T-helper 2 cell treated with Interferon-gamma antibody and Interleukin-4, amounts not matched to agents 5 μg/mL and 100 μg/mL, for 36 hours (primary cell): ENCODE measurements at regions not wholly inside any gene's neighbourhood (a gene's known extent, or its start where the extent isn't known, plus 50 kb on each side); places are given as distances from the start of the nearest gene placed in this dataset.

Source experiments
- DNase-seq: peaks from one replicate; pipeline ENCODE4 v3.0.0; 2021; ENCODE audit warnings: low spot score
- H3K27ac Mint-ChIP-seq: one replicate; pipeline ENCODE4 v1.8.0; 2021; ENCODE audit warnings: mild to moderate bottlenecking, mixed read lengths
- H3K27me3 Mint-ChIP-seq: one replicate; pipeline ENCODE4 v1.8.0; 2021; ENCODE audit warnings: low read depth, mixed read lengths
- H3K36me3 Mint-ChIP-seq: one replicate; pipeline ENCODE4 v1.8.0; 2021; ENCODE audit warnings: low read depth, mixed read lengths
- H3K4me1 Mint-ChIP-seq: one replicate; pipeline ENCODE4 v1.8.0; 2021; ENCODE audit warnings: low read depth, mixed read lengths
- H3K4me3 Mint-ChIP-seq: one replicate; pipeline ENCODE4 v1.8.0; 2022; ENCODE audit warnings: mild to moderate bottlenecking, moderate library complexity, mixed read lengths
- H3K9me3 Mint-ChIP-seq: one replicate; pipeline ENCODE4 v1.8.0; 2021; ENCODE audit warnings: mixed read lengths

- H3K27me3 Mint-ChIP-seq = no peaks in the 10 kb centered on the region
- no peaks in the 10 kb centered on the region for H3K9me3 Mint-ChIP-seq
These were observed 317.2 kb downstream of the IPMK start for GRCh38 chr10:57950442-57950974.

GRCh38 chr10:57948796-57949195 is 318.9 kb downstream of the IPMK start:
- no peak for DNase-seq
- H3K27ac Mint-ChIP-seq = no peak overlapping the region
- H3K4me1 Mint-ChIP-seq = no peaks in the 10 kb centered on the region
- no peak overlapping the region for H3K4me3 Mint-ChIP-seq
- no peaks in the 10 kb centered on the region for H3K9me3 Mint-ChIP-seq
- no peaks in the 10 kb centered on the region for H3K27me3 Mint-ChIP-seq
- H3K36me3 Mint-ChIP-seq = no peaks in the 10 kb centered on the region

More at GRCh38 chr10:57950442-57950974, 317.2 kb downstream of the IPMK start:
- no peaks in the 10 kb centered on the region for H3K36me3 Mint-ChIP-seq
- no peak for DNase-seq
- H3K4me3 Mint-ChIP-seq = no peak overlapping the region
- H3K4me1 Mint-ChIP-seq = no peaks in the 10 kb centered on the region
- no peak overlapping the region for H3K27ac Mint-ChIP-seq

GRCh38 chr10:57946833-57947232 is 320.9 kb downstream of the IPMK start:
- no peaks in the 10 kb centered on the region for H3K27me3 Mint-ChIP-seq
- no peak overlapping the region for H3K4me3 Mint-ChIP-seq
- H3K9me3 Mint-ChIP-seq = no peaks in the 10 kb centered on the region
- DNase-seq = no peak
- no peaks in the 10 kb centered on the region for H3K4me1 Mint-ChIP-seq
- no peaks in the 10 kb centered on the region for H3K36me3 Mint-ChIP-seq
- no peak overlapping the region for H3K27ac Mint-ChIP-seq

- no peaks in the 10 kb centered on the region for H3K36me3 Mint-ChIP-seq
- H3K27me3 Mint-ChIP-seq = no peaks in the 10 kb centered on the region
- H3K4me3 Mint-ChIP-seq = no peak overlapping the region
- no peak for DNase-seq
- no peaks in the 10 kb centered on the region for H3K4me1 Mint-ChIP-seq
- H3K27ac Mint-ChIP-seq = no peak overlapping the region
- H3K9me3 Mint-ChIP-seq = no peaks in the 10 kb centered on the region
These were observed 324.0 kb downstream of the IPMK start for GRCh38 chr10:57943701-57944100.

GRCh38 chr10:57925045-57925444 is 342.6 kb downstream of the IPMK start:
- Mint-ChIP-seq H3K4me1 (no peaks in the 10 kb centered on the region), H3K4me3 (no peak overlapping the region), H3K9me3 (no peaks in the 10 kb centered on the region), H3K27ac (no peak overlapping the region), H3K36me3 (no peaks in the 10 kb centered on the region), H3K27me3 (no peaks in the 10 kb centered on the region)
- no peak for DNase-seq

- no peaks in the 10 kb centered on the region for H3K4me1 Mint-ChIP-seq
- H3K27me3 Mint-ChIP-seq = no peaks in the 10 kb centered on the region
- DNase-seq = no peak
- no peaks in the 10 kb centered on the region for H3K9me3 Mint-ChIP-seq
- H3K4me3 Mint-ChIP-seq = no peak overlapping the region
- no peaks in the 10 kb centered on the region for H3K36me3 Mint-ChIP-seq
- H3K27ac Mint-ChIP-seq = no peak overlapping the region
These were observed 346.6 kb downstream of the IPMK start for GRCh38 chr10:57921140-57921539.

- no peaks in the 10 kb centered on the region for H3K4me1 Mint-ChIP-seq
- H3K4me3 Mint-ChIP-seq = no peak overlapping the region
- no peaks in the 10 kb centered on the region for H3K27me3 Mint-ChIP-seq
- no peak for DNase-seq
- no peaks in the 10 kb centered on the region for H3K36me3 Mint-ChIP-seq
- H3K9me3 Mint-ChIP-seq = no peaks in the 10 kb centered on the region
- H3K27ac Mint-ChIP-seq = no peak overlapping the region
These were observed 347.8 kb downstream of the IPMK start for GRCh38 chr10:57919864-57920263.

GRCh38 chr10:57917019-57917418 is 350.7 kb downstream of the IPMK start:
- Mint-ChIP-seq H3K9me3 (no peaks in the 10 kb centered on the region), H3K27me3 (no peaks in the 10 kb centered on the region), H3K4me3 (no peak overlapping the region), H3K4me1 (no peaks in the 10 kb centered on the region), H3K36me3 (no peaks in the 10 kb centered on the region), H3K27ac (no peak overlapping the region)
- DNase-seq = no peak

- H3K9me3 Mint-ChIP-seq = no peaks in the 10 kb centered on the region
- DNase-seq = no peak
These were observed 361.8 kb downstream of the IPMK start for GRCh38 chr10:57905861-57906260.

GRCh38 chr10:57905010-57905409 is 362.7 kb downstream of the IPMK start:
- DNase-seq = no peak
- no peaks in the 10 kb centered on the region for H3K9me3 Mint-ChIP-seq
- no peak overlapping the region for H3K4me3 Mint-ChIP-seq
- no peak overlapping the region for H3K27ac Mint-ChIP-seq
- no peaks in the 10 kb centered on the region for H3K27me3 Mint-ChIP-seq
- H3K36me3 Mint-ChIP-seq = no peaks in the 10 kb centered on the region
- H3K4me1 Mint-ChIP-seq = no peaks in the 10 kb centered on the region

More at GRCh38 chr10:57905861-57906260, 361.8 kb downstream of the IPMK start:
- H3K27ac Mint-ChIP-seq = no peak overlapping the region
- H3K4me3 Mint-ChIP-seq = no peak overlapping the region
- H3K36me3 Mint-ChIP-seq = no peaks in the 10 kb centered on the region
- no peaks in the 10 kb centered on the region for H3K27me3 Mint-ChIP-seq
- no peaks in the 10 kb centered on the region for H3K4me1 Mint-ChIP-seq

GRCh38 chr10:57898231-57898630 is 369.5 kb downstream of the IPMK start:
- no peak for DNase-seq
- Mint-ChIP-seq H3K36me3 (no peaks in the 10 kb centered on the region), H3K4me3 (no peak overlapping the region), H3K27me3 (no peaks in the 10 kb centered on the region), H3K9me3 (no peaks in the 10 kb centered on the region), H3K4me1 (no peaks in the 10 kb centered on the region), H3K27ac (no peak overlapping the region)

- Mint-ChIP-seq H3K27ac (no peak overlapping the region), H3K4me1 (no peaks in the 10 kb centered on the region), H3K9me3 (no peaks in the 10 kb centered on the region), H3K36me3 (no peaks in the 10 kb centered on the region), H3K27me3 (no peaks in the 10 kb centered on the region), H3K4me3 (no peak overlapping the region)
- no peak for DNase-seq
These were observed 370.1 kb downstream of the IPMK start for GRCh38 chr10:57897611-57898010.

GRCh38 chr10:57894361-57894760 is 373.3 kb downstream of the IPMK start:
- no peaks in the 10 kb centered on the region for H3K27me3 Mint-ChIP-seq
- H3K4me3 Mint-ChIP-seq = no peak overlapping the region
- no peak overlapping the region for H3K27ac Mint-ChIP-seq
- DNase-seq = no peak
- H3K36me3 Mint-ChIP-seq = no peaks in the 10 kb centered on the region
- H3K9me3 Mint-ChIP-seq = peaks cover 7% of the 10 kb centered on the region
- no peaks in the 10 kb centered on the region for H3K4me1 Mint-ChIP-seq

GRCh38 chr10:57891201-57892006 is 376.3 kb downstream of the IPMK start:
- Mint-ChIP-seq H3K27ac (no peak overlapping the region), H3K9me3 (peaks cover 7% of the 10 kb centered on the region), H3K4me1 (no peaks in the 10 kb centered on the region), H3K36me3 (no peaks in the 10 kb centered on the region), H3K27me3 (no peaks in the 10 kb centered on the region), H3K4me3 (no peak overlapping the region)
- DNase-seq = no peak

- Mint-ChIP-seq H3K4me3 (no peak overlapping the region), H3K27ac (no peak overlapping the region), H3K4me1 (no peaks in the 10 kb centered on the region), H3K27me3 (no peaks in the 10 kb centered on the region), H3K36me3 (no peaks in the 10 kb centered on the region), H3K9me3 (peaks cover 7% of the 10 kb centered on the region)
- no peak for DNase-seq
These were observed 377.0 kb downstream of the IPMK start for GRCh38 chr10:57890691-57891090.
